ENCODE measurements at regions not wholly inside any gene's neighbourhood (a gene's known extent, or its start where the extent isn't known, plus 50 kb on each side); places are given as distances from the start of the nearest gene placed in this dataset.

DNA sequence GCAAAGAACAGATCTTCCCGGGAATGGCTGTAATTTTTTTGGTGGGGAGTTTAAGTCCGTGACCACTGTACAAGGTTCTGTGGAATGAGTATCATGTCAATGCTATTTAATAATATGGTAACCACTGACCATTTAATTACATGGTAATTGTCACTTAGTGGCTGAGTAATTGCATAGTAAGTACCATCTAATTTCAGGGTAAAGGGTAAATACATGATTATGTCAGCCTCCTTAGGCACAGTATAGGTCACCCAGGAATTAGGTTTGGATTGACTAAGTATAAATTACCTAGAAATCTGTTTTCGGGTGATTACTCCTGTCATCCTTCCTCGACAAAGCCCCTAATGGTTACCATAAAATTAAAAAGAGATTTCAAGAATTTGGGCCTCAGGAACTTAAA, 120.1 kb upstream of the AGBL1 start:
- ATAC-seq: no peak

DNA sequence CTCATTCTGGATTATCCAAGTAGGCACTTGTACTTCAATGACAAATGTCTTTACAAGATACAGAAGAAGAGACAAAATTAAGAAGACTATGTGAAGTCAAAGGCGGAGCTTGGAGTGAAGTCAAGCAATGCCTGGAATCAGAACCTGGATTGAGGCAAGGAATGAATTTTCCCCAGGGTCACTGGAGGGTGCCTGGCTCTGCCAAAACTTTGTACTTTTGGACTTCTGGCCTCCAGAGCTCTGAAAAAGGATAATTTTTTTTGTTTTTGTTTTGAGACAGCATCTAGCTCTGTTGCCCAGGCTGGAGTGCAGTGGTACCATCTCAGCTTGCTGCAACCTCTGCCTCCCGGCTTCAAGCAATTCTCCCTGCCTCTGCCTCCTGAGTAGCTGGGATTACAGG, 119.3 kb upstream of the AGBL1 start:
- Mint-ChIP-seq H3K27ac (no peak overlapping the region), H3K4me3 (no peak overlapping the region), H3K4me1 (no peaks in the 10 kb centered on the region), H3K36me3 (ENCODE audit: low read depth) (no peaks in the 10 kb centered on the region), H3K27me3 (peaks cover 2% of the 10 kb centered on the region)
- ATAC-seq (no peak), DNase-seq (no peak)
- H3K9me3 ChIP-seq (ENCODE audit: control insufficient read depth, low read length, poor library complexity, severe bottlenecking): no peaks in the 10 kb centered on the region

More for the DNA sequence above, 120.1 kb upstream of the AGBL1 start:
- no peak for DNase-seq
- Mint-ChIP-seq H3K36me3 (ENCODE audit: low read depth) (no peaks in the 10 kb centered on the region), H3K27ac (no peak overlapping the region), H3K4me1 (no peaks in the 10 kb centered on the region), H3K4me3 (no peak overlapping the region), H3K27me3 (no peaks in the 10 kb centered on the region)
- no peaks in the 10 kb centered on the region for H3K9me3 ChIP-seq (ENCODE audit: control insufficient read depth, low read length, poor library complexity, severe bottlenecking)

DNA sequence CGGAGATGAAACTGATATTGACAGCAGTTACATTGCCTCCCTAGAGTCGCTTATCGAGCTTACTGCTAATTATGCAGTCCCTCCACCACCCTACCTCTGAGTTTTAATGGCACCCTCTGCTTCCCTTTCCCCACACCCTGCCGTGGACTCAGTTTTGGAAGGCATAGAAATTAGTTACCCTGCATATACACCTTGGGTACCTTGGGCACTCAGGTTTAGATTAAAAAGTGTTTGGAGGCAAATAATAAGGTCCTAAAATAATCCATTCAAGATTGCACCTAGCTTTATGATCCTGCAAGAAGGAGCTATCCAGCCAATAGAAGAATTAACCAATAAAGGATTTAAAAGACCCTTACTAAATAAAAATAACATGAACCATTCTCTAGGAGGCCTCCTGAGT, 117.8 kb upstream of the AGBL1 start:
- H3K36me3 Mint-ChIP-seq (ENCODE audit: low read depth): no peaks in the 10 kb centered on the region
- H3K4me1 Mint-ChIP-seq: no peaks in the 10 kb centered on the region

DNA sequence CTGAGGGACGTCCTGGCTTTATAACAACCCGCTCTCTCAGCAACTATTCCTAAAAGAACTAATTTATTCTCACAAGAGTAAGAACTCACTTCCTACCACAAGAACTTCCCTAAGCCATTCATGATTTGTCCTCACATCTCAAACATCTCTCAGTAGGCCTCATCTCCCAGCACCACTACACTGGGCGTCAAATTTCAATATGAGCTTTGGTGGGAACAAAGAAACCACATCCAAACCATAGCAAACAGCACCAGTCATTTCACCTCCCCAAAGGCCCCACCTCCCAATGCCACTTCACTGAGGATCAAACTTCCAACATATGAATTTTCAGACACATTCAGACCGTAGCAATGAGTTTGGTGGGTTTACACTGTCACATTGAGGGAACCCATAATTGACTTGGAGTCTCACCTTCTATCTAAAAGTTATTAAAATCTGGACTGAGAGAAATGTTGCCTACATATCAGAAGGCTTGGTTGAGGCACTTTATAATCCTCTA, 116.4 kb upstream of the AGBL1 start:
- Mint-ChIP-seq H3K27me3 (peaks cover 6% of the 10 kb centered on the region), H3K36me3 (ENCODE audit: low read depth) (no peaks in the 10 kb centered on the region), H3K4me3 (no peak overlapping the region), H3K27ac (no peak overlapping the region), H3K4me1 (no peaks in the 10 kb centered on the region)
- ATAC-seq (no peak), DNase-seq (no peak)
- no peaks in the 10 kb centered on the region for H3K9me3 ChIP-seq (ENCODE audit: control insufficient read depth, low read length, poor library complexity, severe bottlenecking)

More for the DNA sequence above, 117.8 kb upstream of the AGBL1 start:
- Mint-ChIP-seq H3K27ac (no peak overlapping the region), H3K27me3 (peaks cover 6% of the 10 kb centered on the region), H3K4me3 (no peak overlapping the region)
- no peak for ATAC-seq
- no peak for DNase-seq
- H3K9me3 ChIP-seq (ENCODE audit: control insufficient read depth, low read length, poor library complexity, severe bottlenecking): no peaks in the 10 kb centered on the region

DNA sequence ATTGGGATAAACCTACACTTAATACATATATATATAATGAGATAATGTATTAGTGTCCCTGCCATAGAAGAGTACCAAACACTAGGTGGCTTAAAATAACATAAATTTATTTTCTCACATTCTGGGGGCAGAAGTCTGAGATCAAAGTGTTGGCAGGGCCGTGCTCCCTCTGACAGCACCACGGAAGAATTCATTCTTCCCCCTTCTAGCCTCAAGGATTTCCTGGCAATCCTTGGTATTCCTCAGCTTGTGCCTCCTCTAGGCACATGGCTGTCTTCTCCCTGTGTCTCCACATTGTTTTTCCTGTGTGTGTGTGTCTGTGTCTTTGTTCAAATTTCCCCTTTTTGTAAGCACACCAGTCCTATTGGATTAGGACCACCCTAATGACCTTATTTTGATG, 115.2 kb upstream of the AGBL1 start:
- DNase-seq (no peak), ATAC-seq (no peak)
- no peaks in the 10 kb centered on the region for H3K4me1 Mint-ChIP-seq
- peaks cover 6% of the 10 kb centered on the region for H3K27me3 Mint-ChIP-seq
- H3K9me3 ChIP-seq (ENCODE audit: control insufficient read depth, low read length, poor library complexity, severe bottlenecking): no peaks in the 10 kb centered on the region
- no peaks in the 10 kb centered on the region for H3K36me3 Mint-ChIP-seq (ENCODE audit: low read depth)
- H3K27ac Mint-ChIP-seq: no peak overlapping the region
- H3K4me3 Mint-ChIP-seq: no peak overlapping the region

DNA sequence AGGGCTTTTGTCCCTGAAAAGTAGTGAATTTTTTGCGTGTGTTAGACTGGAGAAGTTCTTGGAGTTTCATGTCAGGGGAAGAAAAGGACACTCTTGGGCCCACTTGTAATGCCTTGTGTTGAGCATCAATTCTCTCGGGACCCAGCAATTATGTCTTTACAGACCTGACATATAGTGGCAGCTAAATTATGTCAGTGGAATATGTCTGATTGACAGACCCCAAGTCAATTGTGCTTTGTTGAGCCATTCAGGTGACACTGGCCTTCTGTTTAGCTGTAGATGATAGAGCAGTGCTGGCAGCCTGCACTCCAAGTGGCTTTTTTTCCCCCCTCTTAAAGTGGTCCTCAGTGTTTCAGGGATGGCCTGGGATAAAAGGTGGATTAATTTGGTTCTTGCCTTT, 112.1 kb upstream of the AGBL1 start:
- no peak overlapping the region for H3K4me3 Mint-ChIP-seq
- no peak for ATAC-seq
- no peaks in the 10 kb centered on the region for H3K4me1 Mint-ChIP-seq

DNA sequence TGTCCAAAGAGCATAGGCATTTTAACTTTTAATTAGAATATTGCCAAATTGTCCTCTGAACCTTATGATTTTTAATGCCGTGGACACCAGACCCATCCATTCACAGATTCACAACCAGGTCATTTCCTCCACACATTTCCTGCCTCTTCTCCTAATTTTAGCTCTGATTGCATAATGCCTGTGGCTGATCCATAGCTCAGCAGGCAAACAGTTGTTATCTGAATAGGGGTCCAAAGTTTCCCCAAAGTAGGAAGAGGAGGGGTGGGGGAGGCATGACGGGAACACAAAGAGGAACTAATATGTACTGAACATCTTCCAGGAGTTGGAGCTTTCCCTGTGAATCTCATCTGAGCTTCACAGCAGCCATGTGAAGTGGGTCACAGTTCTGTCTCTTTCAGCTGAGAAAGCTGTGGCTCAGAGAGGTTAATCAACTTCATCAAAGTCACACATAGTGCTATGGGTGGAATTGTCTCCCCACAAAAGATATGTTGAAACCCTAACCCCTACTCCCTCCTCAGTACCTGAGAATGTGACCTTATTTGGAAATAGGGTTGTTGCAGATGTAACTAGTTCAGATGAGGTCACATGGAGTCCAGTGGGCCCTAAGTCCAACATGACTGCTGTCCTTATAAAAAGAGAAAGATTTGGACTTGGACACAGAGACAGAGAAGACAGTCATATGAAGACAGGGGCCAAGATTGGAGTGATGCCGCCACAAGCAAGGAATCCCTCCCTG, 106.7 kb upstream of the AGBL1 start:
- DNase-seq: no peak
- H3K36me3 Mint-ChIP-seq (ENCODE audit: low read depth): peaks cover 2% of the 10 kb centered on the region
- no peak overlapping the region for H3K27ac Mint-ChIP-seq
- H3K4me1 Mint-ChIP-seq: peaks cover 4% of the 10 kb centered on the region
- ATAC-seq: no peak
- no peak overlapping the region for H3K4me3 Mint-ChIP-seq
- H3K9me3 ChIP-seq (ENCODE audit: control insufficient read depth, low read length, poor library complexity, severe bottlenecking): peaks cover 3% of the 10 kb centered on the region
- H3K27me3 Mint-ChIP-seq: peaks cover 11% of the 10 kb centered on the region

More for the DNA sequence above, 112.1 kb upstream of the AGBL1 start:
- no peaks in the 10 kb centered on the region for H3K36me3 Mint-ChIP-seq (ENCODE audit: low read depth)
- H3K27ac Mint-ChIP-seq: no peak overlapping the region
- no peaks in the 10 kb centered on the region for H3K9me3 ChIP-seq (ENCODE audit: control insufficient read depth, low read length, poor library complexity, severe bottlenecking)
- DNase-seq: no peak
- peaks cover 6% of the 10 kb centered on the region for H3K27me3 Mint-ChIP-seq

DNA sequence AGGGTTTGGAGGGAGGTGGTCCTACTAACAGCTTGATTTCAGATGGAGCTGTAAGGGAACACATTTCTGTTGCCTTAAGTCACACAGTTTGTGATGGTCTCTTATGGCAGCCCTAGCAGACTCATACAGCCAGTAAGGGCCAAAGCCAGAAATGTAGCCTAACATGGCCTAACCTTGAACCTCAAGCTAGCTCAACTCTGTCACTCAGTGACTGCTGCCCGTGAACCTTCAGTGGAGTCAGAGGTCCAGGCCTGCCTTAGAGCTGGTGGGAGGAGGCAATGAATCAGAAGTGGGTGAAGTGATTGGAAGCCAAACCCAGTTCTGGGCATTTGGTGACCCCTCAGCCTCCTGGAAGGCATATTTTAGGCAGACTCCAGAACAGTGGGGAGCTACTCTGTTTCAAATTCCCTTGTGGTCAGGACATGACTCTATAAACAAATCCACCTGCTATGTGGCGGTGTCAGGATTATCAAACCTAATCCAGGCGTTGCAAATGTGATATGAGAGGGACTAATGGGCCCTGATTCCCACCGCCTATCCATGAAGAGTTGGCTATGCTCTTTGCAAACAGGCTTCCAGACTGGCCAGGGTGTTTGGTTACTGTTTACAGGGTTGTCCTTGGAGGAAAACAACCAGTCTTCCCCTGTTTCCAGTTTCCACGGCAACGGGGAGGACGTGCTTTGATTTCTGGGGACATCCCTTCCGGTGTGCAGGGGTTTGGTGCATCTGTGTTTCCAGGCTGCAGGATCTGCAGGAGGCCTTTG, 105.9 kb upstream of the AGBL1 start:
- Mint-ChIP-seq H3K4me3 (no peak overlapping the region), H3K4me1 (peaks cover 4% of the 10 kb centered on the region), H3K27ac (no peak overlapping the region), H3K27me3 (peaks cover 12% of the 10 kb centered on the region), H3K36me3 (ENCODE audit: low read depth) (peaks cover 2% of the 10 kb centered on the region)
- no peak for ATAC-seq
- DNase-seq: no peak
- H3K9me3 ChIP-seq (ENCODE audit: control insufficient read depth, low read length, poor library complexity, severe bottlenecking): peaks cover 3% of the 10 kb centered on the region

DNA sequence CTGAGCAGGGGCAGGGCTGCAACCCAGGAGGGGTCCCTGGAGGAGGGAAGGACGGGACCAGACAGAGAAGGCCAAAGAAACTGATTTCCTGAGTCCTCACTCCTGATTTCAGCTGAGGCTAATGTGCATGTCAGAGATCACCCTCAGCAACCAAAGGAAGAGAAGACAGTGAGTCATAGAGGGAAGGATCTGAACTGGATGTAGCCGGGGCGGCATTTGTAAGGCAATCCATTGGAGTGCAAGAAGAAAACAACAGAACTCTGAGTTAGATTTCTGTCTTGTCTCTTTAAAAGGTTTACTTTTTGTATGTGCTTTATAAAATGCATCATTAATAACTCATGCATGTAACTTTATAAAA, 105.3 kb upstream of the AGBL1 start:
- no peak overlapping the region for H3K27ac Mint-ChIP-seq
- H3K36me3 Mint-ChIP-seq (ENCODE audit: low read depth): peaks cover 2% of the 10 kb centered on the region
- ATAC-seq (no peak), DNase-seq (no peak)
- H3K9me3 ChIP-seq (ENCODE audit: control insufficient read depth, low read length, poor library complexity, severe bottlenecking): peaks cover 3% of the 10 kb centered on the region
- H3K4me3 Mint-ChIP-seq: no peak overlapping the region
- peaks cover 17% of the 10 kb centered on the region for H3K27me3 Mint-ChIP-seq
- H3K4me1 Mint-ChIP-seq: peaks cover 4% of the 10 kb centered on the region

DNA sequence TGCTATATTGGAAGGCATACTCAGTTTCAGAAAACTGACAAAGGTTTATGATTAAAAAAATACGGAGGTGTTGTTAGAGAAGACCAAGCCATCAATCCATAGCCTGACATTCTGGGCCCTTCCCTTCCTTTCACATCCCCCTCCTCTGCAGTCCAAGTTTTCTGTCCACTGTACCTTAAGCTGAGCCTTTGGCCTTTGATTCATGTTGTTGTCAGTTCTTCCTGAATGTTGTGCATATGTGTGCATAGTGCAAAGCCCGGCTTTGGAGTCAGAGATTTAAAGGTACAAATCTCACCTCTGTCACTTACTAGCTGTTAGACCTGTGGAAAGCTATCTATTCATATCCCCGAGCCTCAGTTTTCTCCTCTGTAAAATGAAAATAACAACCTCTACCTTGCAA, 104.9 kb upstream of the AGBL1 start:
- Mint-ChIP-seq H3K4me1 (peaks cover 4% of the 10 kb centered on the region), H3K27ac (no peak overlapping the region), H3K4me3 (no peak overlapping the region), H3K36me3 (ENCODE audit: low read depth) (peaks cover 2% of the 10 kb centered on the region), H3K27me3 (peaks cover 21% of the 10 kb centered on the region)
- ATAC-seq (no peak), DNase-seq (no peak)
- H3K9me3 ChIP-seq (ENCODE audit: control insufficient read depth, low read length, poor library complexity, severe bottlenecking): peaks cover 3% of the 10 kb centered on the region

DNA sequence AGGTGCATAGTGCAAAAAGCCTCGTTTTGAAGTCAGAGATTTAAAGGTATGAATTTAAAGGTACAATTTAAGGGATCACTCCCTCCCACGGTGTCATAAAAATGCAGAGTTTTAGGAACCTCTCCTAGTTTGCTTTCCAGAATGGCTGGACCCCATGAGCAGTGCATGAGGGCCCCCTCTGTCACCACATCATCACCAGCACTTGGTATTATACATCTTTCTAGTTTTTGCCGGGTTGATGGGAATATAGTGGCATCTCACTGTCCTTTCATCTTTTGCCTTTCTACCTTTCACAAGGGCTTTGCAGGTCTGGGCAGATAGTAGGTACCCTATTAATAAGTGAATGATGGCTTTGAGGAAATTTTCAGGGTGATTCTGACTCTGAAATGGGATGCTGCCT, 103.6 kb upstream of the AGBL1 start:
- Mint-ChIP-seq H3K27me3 (peaks cover 22% of the 10 kb centered on the region), H3K27ac (no peak overlapping the region), H3K4me1 (peaks cover 4% of the 10 kb centered on the region), H3K36me3 (ENCODE audit: low read depth) (peaks cover 2% of the 10 kb centered on the region), H3K4me3 (no peak overlapping the region)
- ATAC-seq: no peak
- peaks cover 3% of the 10 kb centered on the region for H3K9me3 ChIP-seq (ENCODE audit: control insufficient read depth, low read length, poor library complexity, severe bottlenecking)
- no peak for DNase-seq

DNA sequence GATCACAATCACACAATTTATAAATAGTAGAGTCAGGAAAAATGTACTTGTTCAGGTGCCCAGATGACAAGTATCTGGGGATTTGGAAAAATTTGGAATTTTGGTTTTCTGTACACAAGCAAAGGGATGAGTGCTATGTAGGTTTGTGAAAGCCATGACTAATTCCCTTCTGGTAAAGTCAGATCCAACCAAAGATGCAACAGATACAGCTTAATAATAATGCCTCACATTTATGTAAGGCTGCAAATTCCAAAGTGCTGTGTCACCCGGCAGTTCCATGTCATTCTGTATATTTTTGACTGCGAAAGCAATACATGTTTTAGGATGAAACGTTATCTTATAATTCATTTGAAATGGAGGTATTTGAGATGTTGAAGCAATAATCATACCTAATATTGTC, 102.7 kb upstream of the AGBL1 start:
- Mint-ChIP-seq H3K4me3 (no peak overlapping the region), H3K27ac (no peak overlapping the region), H3K36me3 (ENCODE audit: low read depth) (peaks cover 2% of the 10 kb centered on the region), H3K4me1 (peaks cover 4% of the 10 kb centered on the region), H3K27me3 (peaks cover 22% of the 10 kb centered on the region)
- no peak for DNase-seq
- peaks cover 6% of the 10 kb centered on the region for H3K9me3 ChIP-seq (ENCODE audit: control insufficient read depth, low read length, poor library complexity, severe bottlenecking)
- no peak for ATAC-seq

DNA sequence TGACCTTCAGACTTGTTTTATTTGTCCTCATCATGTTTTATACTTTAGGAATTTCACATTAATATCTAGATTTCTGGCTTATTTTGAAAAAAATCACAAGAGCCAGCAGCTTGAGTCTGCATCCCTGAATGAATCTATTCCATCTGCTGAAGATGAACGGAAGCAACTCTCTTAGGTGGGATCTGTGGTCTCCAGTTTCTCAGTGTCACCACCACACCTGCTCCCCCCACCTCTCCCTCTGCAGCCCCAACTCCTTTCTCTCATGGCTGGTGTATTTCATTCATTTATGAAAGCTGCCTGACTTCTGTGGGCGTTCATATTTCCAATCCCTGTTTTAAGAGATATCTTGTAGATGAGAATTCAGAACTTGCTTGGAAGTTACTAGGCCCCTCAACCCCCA, 102.1 kb upstream of the AGBL1 start:
- H3K36me3 Mint-ChIP-seq (ENCODE audit: low read depth): peaks cover 2% of the 10 kb centered on the region
- ATAC-seq (no peak), DNase-seq (no peak)
- H3K9me3 ChIP-seq (ENCODE audit: control insufficient read depth, low read length, poor library complexity, severe bottlenecking): peaks cover 6% of the 10 kb centered on the region
- H3K4me3 Mint-ChIP-seq: no peak overlapping the region
- H3K4me1 Mint-ChIP-seq: peaks cover 4% of the 10 kb centered on the region
- H3K27ac Mint-ChIP-seq: no peak overlapping the region
- peaks cover 22% of the 10 kb centered on the region for H3K27me3 Mint-ChIP-seq

DNA sequence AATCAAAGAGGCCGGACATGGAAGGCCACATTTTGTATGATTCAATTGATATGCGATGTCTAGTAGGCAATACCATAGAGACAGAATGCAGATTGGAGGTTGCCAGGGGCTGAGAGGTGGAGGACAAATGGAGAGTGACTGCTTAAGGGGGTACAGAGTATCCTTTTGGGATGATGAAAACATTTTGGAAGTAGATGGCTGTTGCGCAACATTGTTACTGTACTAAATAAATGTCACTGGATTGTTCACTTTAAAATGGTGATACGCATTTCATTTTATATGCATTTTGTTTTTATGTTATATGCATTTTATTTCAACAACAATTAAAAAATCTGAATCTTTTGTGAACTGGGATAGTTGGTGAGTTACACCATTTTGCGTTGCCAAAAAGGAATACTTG, 99.7 kb upstream of the AGBL1 start:
- Mint-ChIP-seq H3K27me3 (peaks cover 17% of the 10 kb centered on the region), H3K27ac (no peak overlapping the region), H3K36me3 (ENCODE audit: low read depth) (peaks cover 2% of the 10 kb centered on the region), H3K4me1 (no peaks in the 10 kb centered on the region), H3K4me3 (no peak overlapping the region)
- DNase-seq (no peak), ATAC-seq (no peak)
- H3K9me3 ChIP-seq (ENCODE audit: control insufficient read depth, low read length, poor library complexity, severe bottlenecking): peaks cover 6% of the 10 kb centered on the region
